ENCODE measurements at regions not wholly inside any gene's neighbourhood (a gene's known extent, or its start where the extent isn't known, plus 50 kb on each side); places are given as distances from the start of the nearest gene placed in this dataset.

- Histone ChIP-seq H3K27me3 (ENCODE audit: control insufficient read depth in 2 of 2, insufficient read depth in 2 of 2, low read length in 2 of 2) (no peaks in the 10 kb centered on the region), H3K4me1 (replicated peaks in 1 of 2; ENCODE audit: control insufficient read depth in 2 of 2, insufficient read depth in 2 of 2, low read length in 2 of 2) (peaks cover 0 to 16% of the 10 kb centered on the region in 2 experiments; a peak in 2 of 5 replicates), H3K36me3 (ENCODE audit: control insufficient read depth, insufficient read depth, low read length) (no peaks in the 10 kb centered on the region), H3K9me3 (replicated peaks; ENCODE audit: control insufficient read depth, insufficient read depth, low read depth, low read length) (no peaks in the 10 kb centered on the region), H3K9ac (ENCODE audit: insufficient read depth in 1 of 2, low read depth in 2 of 2, low read length in 2 of 2) (no peak overlapping the region), H3K27ac (ENCODE audit: extremely low read depth, low read depth, low read length) (no peak overlapping the region), H3K9me1 (ENCODE audit: control insufficient read depth, insufficient read depth, low read length) (no peaks in the 10 kb centered on the region), H3K79me2 (ENCODE audit: control insufficient read depth, insufficient read depth, low read length) (no peaks in the 10 kb centered on the region), H2AFZ (ENCODE audit: low read depth, low read length) (peak overlapping the region; percentile 70), H4K20me1 (replicated peaks; ENCODE audit: control insufficient read depth, insufficient read depth, low read length) (no peaks in the 10 kb centered on the region), H3K4me3 (no peak overlapping the region), H3K4me2 (ENCODE audit: insufficient read depth, low read length) (no peak overlapping the region)
- WGBS (ENCODE audit: insufficient coverage, low coverage, missing lambda C conversion rate) = 31% methylated on average over 9 of the region's 9 CpGs
- in situ Hi-C loops (cut with MboI) = no loop called here
- ChIA-PET POLR2A (interaction anchor here (0.7 kb wide), 2 partner anchors 194 to 605 kb away, joined by 3 read pairs; no protein-coding TSS in a partner anchor), CTCF (ENCODE audit: low intra/inter-chr PET ratio) (interaction anchor here (2.6 kb wide), 1 partner anchor 619 kb away, joined by 10 read pairs; no protein-coding TSS in a partner anchor)
- FAIRE-seq (peak; percentile 77), DNase-seq (ENCODE audit: extremely low read depth in 1 of 4, low spot score in 3 of 4) (peak; percentile 46 to 81 (median 57)), ATAC-seq (peak; percentile 96)
- no TSS peak for BruUV-seq (replicated peaks)
- intact Hi-C loops (cut with micrococcal nuclease) = loop anchor here (1.0 to 10.0 kb wide), 6 partner anchors 198 to 730 kb away; partner anchors contain the start of gene NRIP1
- TF ChIP-seq POLR2B (IDR thresholded peaks at IDR 0.05; ENCODE audit: low read depth, partially characterized antibody) = no peak
- TF ChIP-seq ERF (CRISPR knock-in tag; IDR thresholded peaks at IDR 0.05) = no peak
- no peak for TF ChIP-seq CEBPZ (IDR thresholded peaks at IDR 0.05; ENCODE audit: borderline replicate concordance, low read depth, low read length)
- peak; percentile 4; the same call in 1 of the 2 replicates for TF ChIP-seq EP300 (IDR thresholded peaks at IDR 0.05; ENCODE audit: low read length)
- peak; percentile 34; the same call in 1 of the 2 replicates for TF ChIP-seq CEBPB (tag; IDR thresholded peaks at IDR 0.05)
- no peak for TF ChIP-seq NFE2L1 (tag; IDR thresholded peaks at IDR 0.05; ENCODE audit: borderline replicate concordance, low read depth)
- peak; percentile 38; the same call in 1 of the 2 replicates for TF ChIP-seq L3MBTL2 (IDR thresholded peaks at IDR 0.05)
- TF ChIP-seq ZNF76 (CRISPR knock-in tag; IDR thresholded peaks at IDR 0.05; ENCODE audit: borderline replicate concordance) = no peak
- TF ChIP-seq ZNF277 (CRISPR knock-in tag; IDR thresholded peaks at IDR 0.05; ENCODE audit: borderline replicate concordance) = no peak
- no peak for TF ChIP-seq ZBTB11 (CRISPR knock-in tag; IDR thresholded peaks at IDR 0.05)
Measured at GRCh38 chr21:14864211-14865021, 200.4 kb downstream of the NRIP1 start.

Data from K562 (cell line).